HG03521 (cell line): ENCODE measurements at regions not wholly inside any gene's neighbourhood (a gene's known extent, or its start where the extent isn't known, plus 50 kb on each side); places are given as distances from the start of the nearest gene placed in this dataset.
"Not testable (repeated sequence)": the region's sequence is repeated elsewhere in the genome, so short reads cannot be mapped to it uniquely, and the experiment has no call there.

Experiments used
- ATAC-seq: cut with Tn5 transposase; IDR thresholded peaks from one replicate; pipeline ENCODE4 v1.9.1; 2021; ENCODE audit warnings: mild to moderate bottlenecking, moderate library complexity; ENCODE audit not compliant: unreplicated experiment

- ATAC-seq: no peak
Observed at GRCh38 chr6:112923940-112924587, 576.9 kb downstream of the RFPL4B start.

- no peak for ATAC-seq
Observed at GRCh38 chr6:112925702-112926101, 578.6 kb downstream of the RFPL4B start.

- ATAC-seq: no peak
Observed at GRCh38 chr6:112927641-112928320, 580.7 kb downstream of the RFPL4B start.

- ATAC-seq: no peak
Observed at GRCh38 chr6:112929641-112930040, 582.5 kb downstream of the RFPL4B start.

GRCh38 chr6:112931832-112932231 is 584.7 kb downstream of the RFPL4B start:
- ATAC-seq: no peak

- ATAC-seq: no peak
Observed at GRCh38 chr6:112933947-112934346, 586.8 kb downstream of the RFPL4B start.

- ATAC-seq: no peak
Observed at GRCh38 chr6:112934433-112935327, 587.5 kb downstream of the RFPL4B start.

GRCh38 chr6:112935402-112936078 is 588.4 kb downstream of the RFPL4B start:
- ATAC-seq: no peak

- no peak for ATAC-seq
Observed at GRCh38 chr6:112936079-112936472, 588.9 kb downstream of the RFPL4B start.

- no peak for ATAC-seq
Observed at GRCh38 chr6:112936504-112936903, 589.4 kb downstream of the RFPL4B start.

GRCh38 chr6:112937690-112938089 is 590.6 kb downstream of the RFPL4B start:
- ATAC-seq: not testable (repeated sequence)

- no peak for ATAC-seq
Observed at GRCh38 chr6:112938650-112939049, 591.5 kb downstream of the RFPL4B start.

- no peak for ATAC-seq
Observed at GRCh38 chr6:112939563-112939962, 592.4 kb downstream of the RFPL4B start.

GRCh38 chr6:112941613-112942012 is 594.5 kb downstream of the RFPL4B start:
- ATAC-seq: no peak

- ATAC-seq: no peak
Observed at GRCh38 chr6:112946051-112946450, 598.9 kb downstream of the RFPL4B start.

GRCh38 chr6:112947507-112947906 is 600.4 kb downstream of the RFPL4B start:
- ATAC-seq: no peak

GRCh38 chr6:112951829-112952228 is 604.7 kb downstream of the RFPL4B start:
- no peak for ATAC-seq

GRCh38 chr6:112955743-112956142 is 608.6 kb downstream of the RFPL4B start:
- not testable (repeated sequence) for ATAC-seq

- ATAC-seq: no peak
Observed at GRCh38 chr6:112956696-112957535, 609.8 kb downstream of the RFPL4B start.

- no peak for ATAC-seq
Observed at GRCh38 chr6:112957536-112957916, 610.4 kb downstream of the RFPL4B start.
